ENCODE measurements at regions not wholly inside any gene's neighbourhood (a gene's known extent, or its start where the extent isn't known, plus 50 kb on each side); places are given as distances from the start of the nearest gene placed in this dataset.

- Histone ChIP-seq H3K9ac (no peak overlapping the region), H3K4me2 (no peak overlapping the region), H4K20me1 (ENCODE audit: low read depth) (no peaks in the 10 kb centered on the region), H3K79me2 (ENCODE audit: low read depth) (no peaks in the 10 kb centered on the region), H3K4me3 (no peak overlapping the region), H3K27me3 (no peaks in the 10 kb centered on the region), H2AFZ (replicated peaks) (no peak overlapping the region), H3K4me1 (no peaks in the 10 kb centered on the region), H3K36me3 (no peaks in the 10 kb centered on the region), H3K27ac (no peak overlapping the region), H3K9me3 (ENCODE audit: low read depth) (no peaks in the 10 kb centered on the region), H3F3A (ENCODE audit: low read depth) (no peaks in the 10 kb centered on the region)
- Mint-ChIP-seq H3K27ac (no peak overlapping the region), H3K27me3 (ENCODE audit: insufficient read depth, low read depth) (no peaks in the 10 kb centered on the region), H3K4me1 (no peaks in the 10 kb centered on the region), H3K36me3 (no peaks in the 10 kb centered on the region), H3K4me3 (no peak overlapping the region), H3K9me3 (no peaks in the 10 kb centered on the region)
- no peak for DNase-seq (ENCODE audit: low spot score)
- no peak for TF ChIP-seq EZH2phosphoT487 (IDR thresholded peaks at IDR 0.05)
- TF ChIP-seq CTCF (IDR thresholded peaks at IDR 0.05): no peak
- no peak for TF ChIP-seq EZH2 (IDR thresholded peaks at IDR 0.05)
Measured at GRCh38 chr10:129410688-129411392, 56.2 kb upstream of the MGMT start.

GRCh38 chr10:129411393-129411705 is 55.7 kb upstream of the MGMT start:
- no peaks in the 10 kb centered on the region for H3K79me2 ChIP-seq (ENCODE audit: low read depth)
- H3K4me3 Mint-ChIP-seq: no peak overlapping the region
- H3K36me3 ChIP-seq: no peaks in the 10 kb centered on the region
- no peaks in the 10 kb centered on the region for H3K9me3 Mint-ChIP-seq
- H3K27ac ChIP-seq: no peak overlapping the region
- no peaks in the 10 kb centered on the region for H3K9me3 ChIP-seq (ENCODE audit: low read depth)
- no peak for DNase-seq (ENCODE audit: low spot score)
- TF ChIP-seq EZH2phosphoT487 (IDR thresholded peaks at IDR 0.05): no peak
- no peak for TF ChIP-seq CTCF (IDR thresholded peaks at IDR 0.05)
- TF ChIP-seq EZH2 (IDR thresholded peaks at IDR 0.05): no peak
- no peak overlapping the region for H3K27ac Mint-ChIP-seq
- H3K9ac ChIP-seq: no peak overlapping the region
- H3K4me1 ChIP-seq: no peaks in the 10 kb centered on the region
- H4K20me1 ChIP-seq (ENCODE audit: low read depth): no peaks in the 10 kb centered on the region
- no peaks in the 10 kb centered on the region for H3F3A ChIP-seq (ENCODE audit: low read depth)
- H3K4me2 ChIP-seq: no peak overlapping the region
- no peaks in the 10 kb centered on the region for H3K4me1 Mint-ChIP-seq
- H2AFZ ChIP-seq (replicated peaks): no peak overlapping the region
- H3K4me3 ChIP-seq: no peak overlapping the region
- H3K36me3 Mint-ChIP-seq: no peaks in the 10 kb centered on the region
- no peaks in the 10 kb centered on the region for H3K27me3 ChIP-seq
- no peaks in the 10 kb centered on the region for H3K27me3 Mint-ChIP-seq (ENCODE audit: insufficient read depth, low read depth)

GRCh38 chr10:129411772-129412171 is 55.3 kb upstream of the MGMT start:
- Mint-ChIP-seq H3K36me3 (no peaks in the 10 kb centered on the region), H3K4me1 (peaks cover under 1% of the 10 kb centered on the region), H3K9me3 (no peaks in the 10 kb centered on the region), H3K27me3 (ENCODE audit: insufficient read depth, low read depth) (no peaks in the 10 kb centered on the region), H3K4me3 (no peak overlapping the region), H3K27ac (no peak overlapping the region)
- Histone ChIP-seq H3K79me2 (ENCODE audit: low read depth) (no peaks in the 10 kb centered on the region), H3K27ac (no peak overlapping the region), H3K4me2 (no peak overlapping the region), H4K20me1 (ENCODE audit: low read depth) (no peaks in the 10 kb centered on the region), H3K4me3 (no peak overlapping the region), H3K9ac (no peak overlapping the region), H3K4me1 (no peaks in the 10 kb centered on the region), H3F3A (ENCODE audit: low read depth) (no peaks in the 10 kb centered on the region), H2AFZ (replicated peaks) (no peak overlapping the region), H3K9me3 (ENCODE audit: low read depth) (no peaks in the 10 kb centered on the region), H3K27me3 (no peaks in the 10 kb centered on the region), H3K36me3 (no peaks in the 10 kb centered on the region)
- DNase-seq (ENCODE audit: low spot score): no peak
- TF ChIP-seq EZH2phosphoT487 (IDR thresholded peaks at IDR 0.05): no peak

- H3K4me3 Mint-ChIP-seq: no peak overlapping the region
- H3F3A ChIP-seq (ENCODE audit: low read depth): no peaks in the 10 kb centered on the region
- H3K36me3 ChIP-seq: no peaks in the 10 kb centered on the region
- no peaks in the 10 kb centered on the region for H3K9me3 ChIP-seq (ENCODE audit: low read depth)
- no peaks in the 10 kb centered on the region for H3K27me3 Mint-ChIP-seq (ENCODE audit: insufficient read depth, low read depth)
- no peak for DNase-seq (ENCODE audit: low spot score)
- no peaks in the 10 kb centered on the region for H4K20me1 ChIP-seq (ENCODE audit: low read depth)
- no peak overlapping the region for H3K27ac Mint-ChIP-seq
- H3K36me3 Mint-ChIP-seq: no peaks in the 10 kb centered on the region
- H3K27ac ChIP-seq: no peak overlapping the region
- H3K4me1 Mint-ChIP-seq: peaks cover 3% of the 10 kb centered on the region
- no peaks in the 10 kb centered on the region for H3K79me2 ChIP-seq (ENCODE audit: low read depth)
- no peak overlapping the region for H3K9ac ChIP-seq
- no peaks in the 10 kb centered on the region for H3K9me3 Mint-ChIP-seq
- H3K27me3 ChIP-seq: no peaks in the 10 kb centered on the region
- no peak overlapping the region for H3K4me3 ChIP-seq
- TF ChIP-seq CTCF (IDR thresholded peaks at IDR 0.05): no peak
- TF ChIP-seq EZH2 (IDR thresholded peaks at IDR 0.05): no peak
- H3K4me1 ChIP-seq: no peaks in the 10 kb centered on the region
- no peak overlapping the region for H3K4me2 ChIP-seq
- no peak overlapping the region for H2AFZ ChIP-seq (replicated peaks)
Measured at GRCh38 chr10:129413024-129413423, 54.0 kb upstream of the MGMT start.
